NCI-H526 (cell line): ENCODE measurements at regions not wholly inside any gene's neighbourhood (a gene's known extent, or its start where the extent isn't known, plus 50 kb on each side); places are given as distances from the start of the nearest gene placed in this dataset.
"Not testable (repeated sequence)": the region's sequence is repeated elsewhere in the genome, so short reads cannot be mapped to it uniquely, and the experiment has no call there.

Experiments
- DNase-seq, 2 experiments: peaks; one replicate each; lab custom pipeline; 2025; lab: John Stamatoyannopoulos, UW

- not testable (repeated sequence) for DNase-seq
Observed at GRCh38 chr1:70747123-70747522, 300.5 kb downstream of the PTGER3 start.

- DNase-seq: not testable (repeated sequence)
Observed at GRCh38 chr1:70751676-70752287, 295.8 kb downstream of the PTGER3 start.

- no peak for DNase-seq
Observed at GRCh38 chr1:70754701-70755100, 292.9 kb downstream of the PTGER3 start.

- DNase-seq: no peak
Observed at GRCh38 chr1:70760154-70760553, 287.5 kb downstream of the PTGER3 start.

- DNase-seq: no peak
Observed at GRCh38 chr1:70762386-70762785, 285.2 kb downstream of the PTGER3 start.

GRCh38 chr1:70764747-70765146, 282.9 kb downstream of the PTGER3 start:
- DNase-seq: no peak

- DNase-seq: no peak
Observed at GRCh38 chr1:70767377-70767776, 280.2 kb downstream of the PTGER3 start.

GRCh38 chr1:70768216-70768615, 279.4 kb downstream of the PTGER3 start:
- no peak for DNase-seq

GRCh38 chr1:70778056-70778762, 269.4 kb downstream of the PTGER3 start:
- DNase-seq: no peak

GRCh38 chr1:70778934-70779333, 268.7 kb downstream of the PTGER3 start:
- no peak for DNase-seq

GRCh38 chr1:70779571-70779970, 268.0 kb downstream of the PTGER3 start:
- DNase-seq: no peak

GRCh38 chr1:70785287-70785686, 262.3 kb downstream of the PTGER3 start:
- no peak for DNase-seq

- DNase-seq: no peak
Observed at GRCh38 chr1:70790232-70790923, 257.2 kb downstream of the PTGER3 start.

- DNase-seq: not testable (repeated sequence)
Observed at GRCh38 chr1:70795064-70795463, 252.6 kb downstream of the PTGER3 start.

GRCh38 chr1:70796298-70796697, 251.3 kb downstream of the PTGER3 start:
- DNase-seq: not testable (repeated sequence)

GRCh38 chr1:70802625-70803024, 245.0 kb downstream of the PTGER3 start:
- not testable (repeated sequence) for DNase-seq

GRCh38 chr1:70805641-70806040, 242.0 kb downstream of the PTGER3 start:
- no peak for DNase-seq

- DNase-seq: no peak
Observed at GRCh38 chr1:70807088-70807664, 240.4 kb downstream of the PTGER3 start.

GRCh38 chr1:70809069-70809468, 238.5 kb downstream of the PTGER3 start:
- DNase-seq: no peak

- no peak for DNase-seq
Observed at GRCh38 chr1:70811815-70812214, 235.8 kb downstream of the PTGER3 start.

- DNase-seq: no peak
Observed at GRCh38 chr1:70812442-70813109, 235.0 kb downstream of the PTGER3 start.

GRCh38 chr1:70818401-70818800, 229.2 kb downstream of the PTGER3 start:
- no peak for DNase-seq
